Retinal pigment epithelial cell (primary cell): ENCODE measurements at regions not wholly inside any gene's neighbourhood (a gene's known extent, or its start where the extent isn't known, plus 50 kb on each side); places are given as distances from the start of the nearest gene placed in this dataset.

Source experiments
- DNase-seq: peaks from one replicate; pipeline ENCODE4 v3.0.0-alpha.2; 2010; ENCODE audit warnings: low read depth
- H3K4me3 ChIP-seq: 2 replicates; pipeline ENCODE4 v1.5.1; 2011; ENCODE audit warnings: mild to moderate bottlenecking, low read length, control low read depth, moderate library complexity
- TF ChIP-seq, protein P1 (sequence below): conservative IDR thresholded peaks from 2 replicates; pipeline ENCODE4 v1.5.1; 2011; ENCODE audit warnings: low read depth, low read length, control low read depth, inconsistent platforms

DNA sequence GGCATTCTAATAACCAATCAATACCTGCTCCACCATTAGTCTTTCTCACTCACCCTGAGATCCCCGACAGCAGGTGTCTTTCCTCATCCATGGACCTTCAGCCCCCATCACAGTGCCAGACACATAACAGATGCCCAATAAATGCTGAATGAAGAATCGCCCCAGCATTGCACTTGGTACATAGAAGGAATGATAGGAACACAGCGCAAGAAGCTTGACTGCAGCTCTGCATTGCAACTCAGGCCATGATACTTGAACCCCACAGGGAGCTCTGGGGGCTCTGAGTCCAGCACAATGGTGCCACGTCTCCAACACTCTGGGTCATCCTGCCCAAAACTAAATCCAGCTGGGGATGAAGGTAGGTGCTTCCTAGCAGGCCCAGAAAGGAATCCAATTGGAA is 355.0 kb upstream of the SLC30A5 start:
- DNase-seq = no peak
- H3K4me3 ChIP-seq = no peak overlapping the region
- TF ChIP-seq, protein P1, sequence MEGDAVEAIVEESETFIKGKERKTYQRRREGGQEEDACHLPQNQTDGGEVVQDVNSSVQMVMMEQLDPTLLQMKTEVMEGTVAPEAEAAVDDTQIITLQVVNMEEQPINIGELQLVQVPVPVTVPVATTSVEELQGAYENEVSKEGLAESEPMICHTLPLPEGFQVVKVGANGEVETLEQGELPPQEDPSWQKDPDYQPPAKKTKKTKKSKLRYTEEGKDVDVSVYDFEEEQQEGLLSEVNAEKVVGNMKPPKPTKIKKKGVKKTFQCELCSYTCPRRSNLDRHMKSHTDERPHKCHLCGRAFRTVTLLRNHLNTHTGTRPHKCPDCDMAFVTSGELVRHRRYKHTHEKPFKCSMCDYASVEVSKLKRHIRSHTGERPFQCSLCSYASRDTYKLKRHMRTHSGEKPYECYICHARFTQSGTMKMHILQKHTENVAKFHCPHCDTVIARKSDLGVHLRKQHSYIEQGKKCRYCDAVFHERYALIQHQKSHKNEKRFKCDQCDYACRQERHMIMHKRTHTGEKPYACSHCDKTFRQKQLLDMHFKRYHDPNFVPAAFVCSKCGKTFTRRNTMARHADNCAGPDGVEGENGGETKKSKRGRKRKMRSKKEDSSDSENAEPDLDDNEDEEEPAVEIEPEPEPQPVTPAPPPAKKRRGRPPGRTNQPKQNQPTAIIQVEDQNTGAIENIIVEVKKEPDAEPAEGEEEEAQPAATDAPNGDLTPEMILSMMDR = no peak

DNA sequence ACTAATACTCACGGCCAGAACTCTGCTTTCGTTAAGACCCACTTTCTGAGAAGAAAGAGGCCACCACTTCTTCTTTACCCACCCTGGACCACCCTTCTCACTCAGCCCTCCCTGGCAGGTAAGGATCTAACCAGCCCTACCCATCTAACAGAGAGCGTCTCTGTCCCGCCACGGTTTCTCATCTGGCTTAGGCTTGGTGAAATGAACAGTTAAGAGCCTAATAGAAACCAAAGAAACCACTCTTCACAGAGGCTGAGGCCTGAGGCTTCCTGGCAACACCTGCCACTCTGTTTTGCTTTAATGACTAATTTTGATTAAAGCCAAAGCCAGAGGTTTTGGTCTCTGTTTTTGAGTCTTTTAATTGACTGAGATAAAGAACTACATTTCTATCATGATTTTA is 354.1 kb upstream of the SLC30A5 start:
- TF ChIP-seq, protein P1 = no peak
- H3K4me3 ChIP-seq = no peak overlapping the region

GRCh38 chr5:68740226-68740910 is 353.4 kb upstream of the SLC30A5 start:
- H3K4me3 ChIP-seq = no peak overlapping the region
- TF ChIP-seq, protein P1 = no peak
- DNase-seq = peak; percentile 54

More for the DNA sequence above, 354.1 kb upstream of the SLC30A5 start:
- no peak for DNase-seq

DNA sequence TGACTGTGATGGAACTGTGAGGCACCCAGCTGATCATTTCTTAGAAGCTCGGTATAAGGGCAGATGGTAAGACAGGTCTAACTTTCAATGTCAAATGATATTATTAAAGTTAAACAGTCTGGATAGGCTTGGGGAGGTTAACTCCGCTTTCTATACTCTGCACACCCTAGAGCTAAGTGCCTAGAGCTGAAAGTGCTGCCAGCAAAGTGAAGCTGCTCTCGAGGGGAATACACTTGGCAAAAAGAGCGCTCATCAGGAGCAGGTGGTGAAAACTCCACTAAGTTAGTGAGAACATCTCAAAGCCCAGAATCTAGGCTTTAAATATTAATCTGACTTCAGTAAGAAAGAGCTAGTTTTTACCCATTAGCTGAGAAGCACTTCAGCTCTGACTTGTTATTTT is 349.6 kb upstream of the SLC30A5 start:
- H3K4me3 ChIP-seq = no peak overlapping the region
- TF ChIP-seq, protein P1 = no peak
- DNase-seq = no peak

- no peak for DNase-seq
- no peak overlapping the region for H3K4me3 ChIP-seq
- TF ChIP-seq, protein P1 = peak; percentile 34
Observed at GRCh38 chr5:68745448-68745847, 348.4 kb upstream of the SLC30A5 start.

- TF ChIP-seq, protein P1 = no peak
- no peak for DNase-seq
- H3K4me3 ChIP-seq = no peak overlapping the region
Observed at GRCh38 chr5:68746220-68746619, 347.6 kb upstream of the SLC30A5 start.
